PFSK-1 (cell line): ENCODE measurements at regions not wholly inside any gene's neighbourhood (a gene's known extent, or its start where the extent isn't known, plus 50 kb on each side); places are given as distances from the start of the nearest gene placed in this dataset.

ENCODE experiments used
- FOXP2 ChIP-seq: optimal IDR thresholded peaks from 2 replicates; pipeline ENCODE3; 2011; ENCODE audit warnings: borderline replicate concordance, control low read depth, inconsistent platforms; ENCODE audit not compliant: insufficient read depth; ENCODE audit errors: extremely low read length, extremely low read depth
- POLR2AphosphoS5 ChIP-seq: IDR thresholded peaks from 2 replicates; pipeline ENCODE4 v1.6.1; 2012; ENCODE audit warnings: low read depth, mild to moderate bottlenecking, control low read depth, low read length, moderate library complexity
- TF ChIP-seq, protein P1 (sequence below), 2 experiments: IDR thresholded peaks; 2 replicates each; pipeline versions ENCODE4 v1.6.1 to v1.8.0; 2011 to 2012; ENCODE audit warnings: low read depth in 2 of 2, low read length in 2 of 2, control low read depth in 1 of 2, inconsistent platforms in 1 of 2, mild to moderate bottlenecking in 1 of 2, moderate library complexity in 1 of 2; ENCODE audit not compliant: insufficient read depth in 1 of 2

DNA sequence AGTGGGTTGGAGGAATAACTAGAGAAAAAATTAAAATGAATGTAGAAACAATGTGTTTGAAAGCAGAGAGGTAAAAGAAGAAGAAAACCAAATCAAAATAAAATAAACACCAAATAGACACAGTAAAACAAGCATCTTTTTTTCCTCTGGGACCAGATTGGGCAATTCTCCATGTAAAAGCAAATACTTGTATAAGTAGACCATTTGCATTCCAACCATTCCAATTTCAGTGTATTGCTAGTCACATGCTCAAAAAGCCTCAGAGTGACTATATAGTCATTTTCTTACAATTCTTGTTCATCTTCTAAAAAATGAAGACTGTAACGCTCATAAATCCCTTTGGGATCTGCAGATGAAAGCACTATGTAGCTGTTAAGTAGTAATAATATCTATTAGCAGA is 969.5 kb downstream of the PCDH18 start:
- TF ChIP-seq, protein P1, sequence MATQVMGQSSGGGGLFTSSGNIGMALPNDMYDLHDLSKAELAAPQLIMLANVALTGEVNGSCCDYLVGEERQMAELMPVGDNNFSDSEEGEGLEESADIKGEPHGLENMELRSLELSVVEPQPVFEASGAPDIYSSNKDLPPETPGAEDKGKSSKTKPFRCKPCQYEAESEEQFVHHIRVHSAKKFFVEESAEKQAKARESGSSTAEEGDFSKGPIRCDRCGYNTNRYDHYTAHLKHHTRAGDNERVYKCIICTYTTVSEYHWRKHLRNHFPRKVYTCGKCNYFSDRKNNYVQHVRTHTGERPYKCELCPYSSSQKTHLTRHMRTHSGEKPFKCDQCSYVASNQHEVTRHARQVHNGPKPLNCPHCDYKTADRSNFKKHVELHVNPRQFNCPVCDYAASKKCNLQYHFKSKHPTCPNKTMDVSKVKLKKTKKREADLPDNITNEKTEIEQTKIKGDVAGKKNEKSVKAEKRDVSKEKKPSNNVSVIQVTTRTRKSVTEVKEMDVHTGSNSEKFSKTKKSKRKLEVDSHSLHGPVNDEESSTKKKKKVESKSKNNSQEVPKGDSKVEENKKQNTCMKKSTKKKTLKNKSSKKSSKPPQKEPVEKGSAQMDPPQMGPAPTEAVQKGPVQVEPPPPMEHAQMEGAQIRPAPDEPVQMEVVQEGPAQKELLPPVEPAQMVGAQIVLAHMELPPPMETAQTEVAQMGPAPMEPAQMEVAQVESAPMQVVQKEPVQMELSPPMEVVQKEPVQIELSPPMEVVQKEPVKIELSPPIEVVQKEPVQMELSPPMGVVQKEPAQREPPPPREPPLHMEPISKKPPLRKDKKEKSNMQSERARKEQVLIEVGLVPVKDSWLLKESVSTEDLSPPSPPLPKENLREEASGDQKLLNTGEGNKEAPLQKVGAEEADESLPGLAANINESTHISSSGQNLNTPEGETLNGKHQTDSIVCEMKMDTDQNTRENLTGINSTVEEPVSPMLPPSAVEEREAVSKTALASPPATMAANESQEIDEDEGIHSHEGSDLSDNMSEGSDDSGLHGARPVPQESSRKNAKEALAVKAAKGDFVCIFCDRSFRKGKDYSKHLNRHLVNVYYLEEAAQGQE (IDR thresholded peaks at IDR 0.05; ENCODE audit: insufficient read depth in 1 of 2, low read depth in 2 of 2, low read length in 2 of 2) = no peak
- no peak for TF ChIP-seq POLR2AphosphoS5
- no peak for TF ChIP-seq FOXP2
